ENCODE measurements at regions not wholly inside any gene's neighbourhood (a gene's known extent, or its start where the extent isn't known, plus 50 kb on each side); places are given as distances from the start of the nearest gene placed in this dataset.

DNA sequence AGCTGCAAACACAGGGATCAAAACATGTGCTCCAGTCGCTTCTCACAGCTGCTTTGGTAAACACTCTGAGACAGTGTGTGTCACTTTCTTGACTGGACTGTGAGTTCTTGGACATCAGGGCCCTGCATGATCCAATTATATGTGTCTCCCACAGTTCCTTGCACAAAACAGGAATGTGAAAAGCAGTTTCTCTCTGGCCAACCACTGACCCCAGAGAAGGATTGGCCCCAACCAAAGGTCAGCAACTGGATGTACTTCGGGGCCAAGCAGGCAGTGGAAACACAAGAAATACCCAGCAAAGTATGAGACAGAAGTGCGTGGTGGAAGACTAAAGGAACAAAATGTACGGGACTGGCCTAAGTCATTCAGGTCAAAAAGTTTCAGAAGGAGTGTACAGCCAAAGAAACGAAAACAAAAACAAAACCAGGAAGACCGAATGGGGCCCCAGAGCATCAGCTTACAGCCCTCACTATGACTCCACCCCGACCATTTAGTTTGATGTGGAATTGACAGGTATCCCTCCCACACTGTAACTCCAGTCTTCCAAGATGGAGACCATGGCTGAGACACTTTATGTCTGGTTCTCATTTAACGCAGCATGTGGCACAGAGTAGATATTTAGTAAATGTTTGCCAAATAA lies 76.7 kb upstream of the LPP start:
- DNase-seq, result no peak

- DNase-seq, result no peak
These were observed 73.9 kb upstream of the LPP start for GRCh38 chr3:188080091-188080490.

DNA sequence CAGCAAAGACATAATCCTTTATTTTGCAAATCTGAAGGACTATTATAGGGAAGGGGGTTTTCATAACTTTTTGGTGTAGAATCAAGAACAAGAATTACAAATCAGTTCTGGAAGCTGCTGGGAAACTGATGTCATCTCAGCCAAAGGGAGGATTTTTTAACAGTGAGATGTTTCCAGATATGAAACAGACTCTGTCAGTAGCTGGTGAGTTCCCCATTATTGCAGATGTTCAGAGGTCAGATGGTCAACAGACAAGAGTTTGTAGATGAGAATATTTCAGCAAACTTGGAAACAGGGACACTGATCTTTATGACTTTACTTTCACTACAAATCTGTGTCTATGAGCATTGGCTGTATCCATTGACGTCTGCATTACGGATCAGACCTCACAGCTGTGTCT lies 71.9 kb upstream of the LPP start:
- no peak for DNase-seq

DNA sequence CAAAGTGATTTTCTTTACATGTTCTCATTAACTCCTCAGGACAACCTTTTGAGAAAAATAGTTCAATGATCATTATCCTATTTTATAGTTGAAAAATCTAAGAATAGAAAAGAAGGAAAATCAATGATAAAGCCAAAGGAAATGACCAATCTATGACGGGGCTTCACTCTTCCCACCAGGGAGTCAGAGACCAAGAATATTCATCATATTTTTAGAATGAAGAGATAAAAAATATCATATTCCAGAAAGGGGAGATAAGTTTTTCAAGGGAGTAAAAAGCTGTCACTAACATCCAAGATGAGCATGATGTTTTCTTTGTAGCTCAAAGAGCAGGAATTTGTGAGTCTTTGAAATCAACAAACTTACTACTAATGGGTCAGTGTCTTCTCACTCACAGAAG lies 71.5 kb upstream of the LPP start:
- no peak for DNase-seq

DNA sequence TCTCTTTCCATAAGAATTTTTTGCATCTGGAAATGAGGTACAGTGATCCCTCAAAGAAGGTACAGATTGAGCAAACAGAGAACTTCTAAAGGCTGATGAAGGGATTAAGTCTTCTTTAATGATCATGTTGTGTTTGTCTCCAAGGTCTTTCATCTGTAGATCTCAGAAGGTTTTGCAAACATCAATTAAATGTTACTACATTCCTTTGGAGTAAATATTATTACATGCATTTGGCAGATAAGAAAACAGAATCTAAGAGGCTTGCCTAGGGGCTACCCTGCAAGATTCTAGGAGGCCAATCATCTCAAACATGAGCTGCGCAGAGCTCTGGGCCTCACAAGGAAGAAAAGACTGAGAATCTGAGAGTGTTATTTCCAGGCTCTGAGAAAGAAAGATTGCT lies 70.9 kb upstream of the LPP start:
- DNase-seq, result no peak

GRCh38 chr3:188084752-188085583 lies 69.0 kb upstream of the LPP start:
- DNase-seq, result no peak

GRCh38 chr3:188085584-188086560 lies 68.1 kb upstream of the LPP start:
- no peak for DNase-seq

DNA sequence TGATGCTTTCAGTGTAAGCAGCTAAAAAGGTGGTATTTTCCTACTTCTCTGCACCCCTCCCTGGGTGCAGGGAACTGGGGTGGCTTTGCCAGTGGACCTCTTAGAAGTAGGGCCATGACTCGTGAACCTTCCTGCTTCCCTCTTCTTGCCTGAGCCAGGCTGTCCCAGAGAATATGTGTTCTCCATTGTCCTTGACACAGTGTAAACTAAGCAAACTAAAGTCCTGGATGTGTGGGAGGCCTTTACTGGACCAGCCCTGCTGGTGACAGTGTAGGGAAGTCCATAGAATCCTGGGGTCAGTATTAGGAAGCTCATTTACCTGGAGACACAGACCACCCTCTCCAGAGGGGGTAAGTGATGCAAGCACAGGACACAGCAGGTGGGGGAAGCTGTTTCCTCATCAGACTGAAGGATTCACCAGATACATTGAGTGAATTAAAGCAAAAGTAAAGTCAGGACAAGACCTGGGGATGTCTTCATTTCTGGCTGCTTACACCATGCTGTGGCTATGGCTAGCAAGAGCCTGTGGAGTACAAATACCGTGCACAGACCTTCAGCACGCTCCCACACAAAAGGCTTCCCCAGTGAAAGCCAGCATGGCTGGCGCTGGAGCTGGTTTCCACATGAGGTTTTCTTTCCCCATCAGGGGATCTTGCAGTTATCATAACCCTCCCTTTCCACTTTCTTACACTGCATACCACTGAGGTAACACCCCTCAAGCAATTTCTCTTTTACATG lies 64.8 kb upstream of the LPP start:
- DNase-seq, result no peak

DNA sequence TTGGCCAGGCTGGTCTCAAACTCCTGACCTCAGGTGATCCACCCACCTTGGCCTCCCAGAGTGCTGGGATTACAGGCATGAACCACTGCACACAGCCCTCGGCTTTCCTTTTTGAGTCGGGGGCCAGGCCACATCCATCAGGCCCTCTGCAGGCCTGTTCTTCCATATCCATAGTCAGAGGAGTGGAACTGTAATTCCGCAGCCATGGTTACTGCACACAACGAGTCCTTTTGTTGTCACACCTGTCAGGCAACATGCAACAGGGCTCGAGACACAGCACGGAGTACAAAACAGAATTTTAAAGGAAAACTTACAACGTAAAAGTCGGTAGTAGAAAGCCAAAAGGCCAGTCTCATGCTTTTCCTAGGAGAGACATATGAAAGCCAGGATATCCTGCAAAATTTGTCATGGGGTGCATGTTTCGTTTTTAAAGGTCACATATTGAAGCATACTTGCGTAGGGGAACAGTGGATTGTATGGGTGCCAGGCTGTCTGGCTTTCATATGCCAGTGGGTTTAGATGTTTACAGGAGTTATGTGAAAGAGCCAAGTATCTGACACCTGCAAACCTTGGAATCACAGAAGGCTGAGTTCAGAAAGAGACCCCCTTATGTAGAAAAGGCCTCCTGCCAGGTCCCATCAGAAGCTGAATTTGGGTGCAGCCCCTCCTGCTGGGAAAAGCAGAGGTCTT lies 63.2 kb upstream of the LPP start:
- DNase-seq, result no peak

DNA sequence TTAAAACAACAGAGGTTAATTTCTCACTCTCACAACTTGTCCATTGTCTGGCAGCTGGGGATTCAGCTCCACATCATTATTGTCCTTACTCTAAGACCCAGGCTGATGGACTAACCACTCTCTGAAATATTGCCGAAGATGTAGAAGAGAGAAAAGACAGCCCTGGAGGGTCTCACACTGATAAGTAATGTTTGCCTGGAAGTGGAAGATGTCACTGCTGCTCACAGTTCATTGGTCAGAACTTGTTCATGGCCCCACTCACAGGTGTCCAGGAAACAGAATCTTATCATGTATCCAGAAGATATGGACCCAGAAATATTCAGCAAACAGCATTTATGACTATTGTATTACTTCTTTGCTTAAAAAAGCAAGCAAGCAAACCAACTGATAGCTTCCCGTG lies 62.2 kb upstream of the LPP start:
- no peak for DNase-seq

DNA sequence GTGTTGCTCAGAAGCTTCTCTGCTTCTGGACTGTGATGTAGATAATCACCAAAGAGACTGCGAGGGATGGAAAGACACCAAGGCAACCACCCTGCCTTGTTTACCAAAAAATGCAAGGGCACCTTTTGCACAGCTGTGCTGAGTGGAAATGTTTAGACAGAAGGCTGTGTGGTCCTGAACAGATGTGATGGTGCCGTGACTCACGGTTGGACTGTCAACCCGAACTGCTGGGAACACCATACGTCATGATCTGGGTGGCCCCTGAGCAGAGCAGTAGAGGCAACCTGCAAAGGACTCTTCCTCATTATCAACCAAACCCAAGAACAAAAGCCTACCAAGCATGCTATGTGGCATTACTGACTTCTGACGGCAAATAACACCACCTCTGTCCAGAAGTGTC lies 61.3 kb upstream of the LPP start:
- no peak for DNase-seq

- DNase-seq, result no peak
These were observed 58.5 kb upstream of the LPP start for GRCh38 chr3:188095431-188095830.

GRCh38 chr3:188097791-188098190 lies 56.2 kb upstream of the LPP start:
- DNase-seq, result no peak

- DNase-seq, result no peak
These were observed 54.0 kb upstream of the LPP start for GRCh38 chr3:188099907-188100306.

GRCh38 chr3:188102861-188103547 lies 51.0 kb upstream of the LPP start:
- no peak for DNase-seq

DNA sequence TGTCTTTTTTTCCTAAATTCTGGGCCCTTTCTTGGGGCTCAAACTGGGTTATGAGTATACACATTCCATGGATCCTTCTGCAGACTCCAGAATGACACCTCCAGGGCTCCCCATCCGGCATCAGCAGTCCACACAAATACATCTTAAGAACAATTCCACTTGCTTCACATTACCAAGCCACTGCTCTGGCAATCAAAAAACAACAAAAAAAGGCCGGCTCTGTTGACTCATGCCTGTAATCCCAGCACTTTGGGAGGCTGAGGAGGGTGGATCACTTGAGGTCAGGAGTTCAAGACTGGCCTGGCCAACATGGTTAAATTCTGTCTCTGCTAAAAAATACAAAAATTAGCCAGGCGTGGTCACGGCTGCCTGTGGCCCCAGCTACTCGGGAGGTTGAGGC lies 49.9 kb upstream of the LPP start:
- DNase-seq, result no peak

Measured in activated CD8-positive, alpha-beta memory T cell treated with anti-CD3 and anti-CD28 coated beads for 24 hours (primary cell).